ENCODE measurements at regions not wholly inside any gene's neighbourhood (a gene's known extent, or its start where the extent isn't known, plus 50 kb on each side); places are given as distances from the start of the nearest gene placed in this dataset.

DNA sequence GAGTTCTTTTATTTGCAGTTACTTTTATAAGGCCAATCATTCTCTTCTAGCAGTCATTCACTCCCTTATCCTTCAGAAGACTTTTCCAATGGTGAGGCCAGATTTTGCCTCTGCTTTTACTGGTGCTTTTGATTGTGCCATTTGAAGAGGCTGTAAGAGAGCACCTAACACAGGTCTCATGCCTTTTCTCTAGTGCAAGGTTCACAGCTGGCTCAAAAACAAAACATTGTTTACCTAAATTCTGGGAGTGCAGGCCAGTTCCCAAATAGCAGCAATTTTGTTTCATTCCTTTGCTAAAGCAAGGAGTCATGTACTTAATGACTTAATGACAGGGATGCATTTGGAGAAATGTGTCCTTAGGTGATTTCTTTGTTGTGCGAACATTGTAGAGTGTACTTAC, 192.0 kb downstream of the SYT10 start:
- no peak for TF ChIP-seq POLR2A (IDR thresholded peaks at IDR 0.05; ENCODE audit: low read depth, low read length)
- TF ChIP-seq, protein P1, sequence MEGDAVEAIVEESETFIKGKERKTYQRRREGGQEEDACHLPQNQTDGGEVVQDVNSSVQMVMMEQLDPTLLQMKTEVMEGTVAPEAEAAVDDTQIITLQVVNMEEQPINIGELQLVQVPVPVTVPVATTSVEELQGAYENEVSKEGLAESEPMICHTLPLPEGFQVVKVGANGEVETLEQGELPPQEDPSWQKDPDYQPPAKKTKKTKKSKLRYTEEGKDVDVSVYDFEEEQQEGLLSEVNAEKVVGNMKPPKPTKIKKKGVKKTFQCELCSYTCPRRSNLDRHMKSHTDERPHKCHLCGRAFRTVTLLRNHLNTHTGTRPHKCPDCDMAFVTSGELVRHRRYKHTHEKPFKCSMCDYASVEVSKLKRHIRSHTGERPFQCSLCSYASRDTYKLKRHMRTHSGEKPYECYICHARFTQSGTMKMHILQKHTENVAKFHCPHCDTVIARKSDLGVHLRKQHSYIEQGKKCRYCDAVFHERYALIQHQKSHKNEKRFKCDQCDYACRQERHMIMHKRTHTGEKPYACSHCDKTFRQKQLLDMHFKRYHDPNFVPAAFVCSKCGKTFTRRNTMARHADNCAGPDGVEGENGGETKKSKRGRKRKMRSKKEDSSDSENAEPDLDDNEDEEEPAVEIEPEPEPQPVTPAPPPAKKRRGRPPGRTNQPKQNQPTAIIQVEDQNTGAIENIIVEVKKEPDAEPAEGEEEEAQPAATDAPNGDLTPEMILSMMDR (IDR thresholded peaks at IDR 0.05; ENCODE audit: extremely low read depth in 1 of 2, insufficient read depth in 1 of 2, low read depth in 1 of 2, low read length in 2 of 2), result no peak
- no peak for TF ChIP-seq POLR2AphosphoS5 (IDR thresholded peaks at IDR 0.05; ENCODE audit: insufficient read depth, low read depth, low read length)
- TF ChIP-seq, protein P2, sequence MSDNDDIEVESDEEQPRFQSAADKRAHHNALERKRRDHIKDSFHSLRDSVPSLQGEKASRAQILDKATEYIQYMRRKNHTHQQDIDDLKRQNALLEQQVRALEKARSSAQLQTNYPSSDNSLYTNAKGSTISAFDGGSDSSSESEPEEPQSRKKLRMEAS (IDR thresholded peaks at IDR 0.05; ENCODE audit: insufficient read depth, insufficient read length), result no peak
- TF ChIP-seq MYC (IDR thresholded peaks at IDR 0.05; ENCODE audit: low read depth, low read length), result no peak
